GM21717 (cell line): ENCODE measurements at regions not wholly inside any gene's neighbourhood (a gene's known extent, or its start where the extent isn't known, plus 50 kb on each side); places are given as distances from the start of the nearest gene placed in this dataset.
A peak's percentile ranks its signal among the peaks of the same experiment; 100 is the strongest.
"Not testable (repeated sequence)": the region's sequence is repeated elsewhere in the genome, so short reads cannot be mapped to it uniquely, and the experiment has no call there.

ENCODE experiments used
- ATAC-seq: cut with Tn5 transposase; IDR thresholded peaks from one replicate; pipeline ENCODE4 v1.9.1; 2021; ENCODE audit warnings: mild to moderate bottlenecking, moderate library complexity; ENCODE audit not compliant: unreplicated experiment

GRCh38 chr1:196160066-196160795, 448.0 kb downstream of the KCNT2 start:
- no peak for ATAC-seq

DNA sequence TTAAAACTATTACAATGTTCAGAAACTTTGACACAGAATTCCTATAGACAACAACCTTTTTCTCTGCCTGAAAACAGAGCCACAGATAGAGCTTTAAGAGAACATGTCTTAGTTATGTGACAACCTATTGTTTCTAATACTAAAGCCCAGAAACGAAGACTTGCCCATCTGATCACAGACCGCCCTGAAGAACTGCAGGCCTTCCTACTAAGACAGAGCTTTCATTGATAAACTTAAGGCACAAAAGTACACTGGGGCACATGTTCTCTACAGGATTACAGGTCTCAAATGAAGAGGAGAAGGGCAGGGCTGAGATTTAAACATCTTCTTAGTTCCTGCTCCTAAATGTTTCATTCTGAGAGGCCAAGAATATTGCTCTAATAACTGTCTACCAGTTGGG, 452.7 kb downstream of the KCNT2 start:
- ATAC-seq, result no peak

- peak; percentile 74 for ATAC-seq
Observed at GRCh38 chr1:196152975-196153374, 455.3 kb downstream of the KCNT2 start.

DNA sequence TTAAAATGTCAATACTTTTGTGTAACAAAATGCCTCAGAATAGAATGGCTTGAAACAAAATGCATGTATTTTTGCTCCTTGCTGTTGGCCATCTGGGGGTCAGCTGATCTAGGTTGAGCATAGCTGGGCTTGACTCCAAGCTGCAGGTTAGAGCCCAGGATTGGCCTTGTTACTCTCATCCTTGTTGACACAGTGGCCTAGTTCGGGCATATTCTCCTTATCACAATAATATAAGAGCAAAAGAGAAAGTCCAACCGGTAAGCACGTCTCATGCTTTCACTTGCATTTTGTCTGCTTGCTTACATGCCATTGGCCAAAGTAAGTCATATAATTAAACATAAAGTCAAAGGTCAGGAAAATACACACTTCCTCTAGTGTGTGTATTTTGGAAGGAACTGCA, 456.2 kb downstream of the KCNT2 start:
- ATAC-seq, result peak; percentile 60

DNA sequence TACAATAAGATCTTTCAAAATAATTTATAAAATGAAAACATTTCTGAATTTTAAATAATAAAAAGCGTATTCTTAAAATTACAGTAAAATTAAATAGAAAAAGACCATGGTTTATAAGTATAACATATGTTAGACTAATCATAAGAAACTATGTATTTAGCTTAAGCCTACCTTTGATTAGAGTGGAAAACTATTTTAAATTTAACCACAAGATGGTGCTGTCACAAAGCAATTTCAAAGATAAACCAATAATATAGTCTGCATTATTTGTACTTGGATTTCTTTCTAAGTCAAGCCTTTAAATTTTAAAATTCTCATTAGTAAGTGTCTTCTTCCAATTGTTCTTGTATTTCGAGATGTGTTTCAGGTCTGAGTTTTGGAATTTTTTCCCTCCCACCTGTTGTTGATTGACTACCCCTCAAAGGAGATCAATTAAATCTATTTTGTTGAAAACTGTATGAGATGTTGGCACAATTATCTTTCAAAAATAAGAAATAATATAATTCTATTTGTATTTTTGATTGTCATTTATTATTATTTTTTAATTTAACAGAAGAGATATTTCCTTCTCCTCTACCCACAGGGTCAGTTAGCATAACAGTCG, 459.8 kb downstream of the KCNT2 start:
- peak; percentile 45 for ATAC-seq

DNA sequence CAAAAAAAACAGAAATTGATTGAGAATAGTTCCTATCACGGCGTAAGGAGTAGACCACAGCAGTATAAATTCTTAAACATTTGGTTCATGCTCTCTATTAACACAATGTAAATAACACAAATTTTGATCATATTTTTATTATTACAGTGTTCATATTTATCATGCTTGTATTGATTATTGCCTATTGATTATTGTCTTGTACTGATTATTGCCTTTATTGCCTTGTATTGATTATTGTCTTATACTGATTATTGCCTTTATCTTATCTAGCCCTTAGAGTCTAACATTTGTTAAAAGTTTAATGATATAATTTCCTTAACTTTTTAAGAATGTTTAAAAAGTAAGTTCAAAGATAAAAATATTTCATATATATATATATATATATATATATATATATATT, 460.7 kb downstream of the KCNT2 start:
- ATAC-seq, result no peak

DNA sequence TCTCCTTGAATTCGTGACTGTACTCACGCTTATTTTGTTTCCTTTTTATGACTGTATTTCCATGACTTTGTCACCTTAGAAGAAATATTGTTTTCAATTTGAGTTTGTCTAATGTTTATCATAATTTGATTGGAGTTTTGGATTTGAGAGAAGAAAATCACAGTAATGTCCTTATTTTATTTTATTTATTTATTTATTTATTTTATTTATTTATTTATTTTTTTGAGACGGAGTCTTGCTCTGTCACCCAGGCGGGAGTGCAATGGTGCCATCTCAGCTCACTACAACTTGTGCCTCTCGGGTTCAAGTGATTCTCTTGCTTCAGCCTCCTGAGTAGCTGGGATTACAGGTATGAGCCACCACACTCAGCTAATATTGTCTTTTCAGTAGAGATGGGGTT, 463.1 kb downstream of the KCNT2 start:
- not testable (repeated sequence) for ATAC-seq

GRCh38 chr1:196144588-196144987, 463.7 kb downstream of the KCNT2 start:
- ATAC-seq, result no peak

DNA sequence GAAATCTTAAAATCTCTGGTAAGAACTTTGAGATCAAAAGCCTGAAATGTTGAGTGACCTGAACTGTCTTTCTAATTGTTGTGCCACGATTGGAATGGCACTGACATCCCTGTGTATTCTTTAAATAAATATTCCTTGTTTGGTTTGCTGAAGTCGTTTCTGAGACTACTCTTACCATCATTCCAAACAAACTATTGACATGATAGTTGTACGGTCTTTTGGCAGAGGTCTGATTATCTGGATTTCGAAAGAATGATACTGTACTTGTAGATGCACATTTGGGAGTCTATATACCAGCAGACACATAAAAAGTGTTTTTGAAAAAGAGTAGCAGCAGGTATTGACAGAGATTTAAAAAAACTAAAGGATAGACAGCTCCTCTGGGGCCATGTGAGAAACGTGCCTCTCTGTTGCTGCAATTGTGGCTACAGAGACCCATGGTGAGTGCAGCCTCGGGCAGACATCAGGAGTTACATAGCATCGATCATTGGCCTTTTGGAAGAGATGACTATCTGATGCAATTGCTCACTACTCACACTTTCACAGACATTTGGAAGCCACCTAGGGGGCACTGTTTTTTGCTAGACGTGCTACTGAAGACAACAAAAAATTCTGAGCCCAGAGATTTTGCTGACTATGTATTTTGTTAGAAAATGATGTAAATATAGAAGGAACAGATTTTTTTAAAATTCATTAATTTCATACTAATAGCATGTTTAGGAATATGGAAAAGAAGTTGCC, 464.5 kb downstream of the KCNT2 start:
- ATAC-seq, result no peak

DNA sequence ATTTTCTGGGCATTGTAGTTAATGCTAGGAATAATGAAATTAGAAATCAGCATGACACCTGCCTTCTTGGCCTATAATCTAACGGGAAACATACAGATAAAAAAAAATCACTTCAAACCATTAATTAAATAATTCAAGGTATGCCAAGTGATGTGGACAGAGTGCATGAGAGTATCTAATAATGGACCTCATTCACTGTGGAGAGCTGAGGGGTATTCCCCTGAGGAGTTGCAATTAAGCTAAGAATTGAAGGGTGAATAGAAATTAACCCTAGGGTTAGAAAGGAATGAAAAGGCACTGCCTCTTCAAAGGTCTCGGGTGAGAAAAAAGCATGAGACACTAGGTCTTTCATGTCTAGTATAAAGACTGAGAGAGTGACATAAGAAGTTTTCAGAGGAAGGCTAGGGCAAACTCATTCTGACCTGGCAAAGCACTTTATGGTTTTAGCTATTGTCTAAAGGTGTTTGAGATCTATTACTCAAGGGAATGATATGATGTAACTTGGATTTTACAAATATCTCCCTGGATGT, 466.1 kb downstream of the KCNT2 start:
- no peak for ATAC-seq

- no peak for ATAC-seq
Observed at GRCh38 chr1:196136396-196136795, 471.8 kb downstream of the KCNT2 start.

DNA sequence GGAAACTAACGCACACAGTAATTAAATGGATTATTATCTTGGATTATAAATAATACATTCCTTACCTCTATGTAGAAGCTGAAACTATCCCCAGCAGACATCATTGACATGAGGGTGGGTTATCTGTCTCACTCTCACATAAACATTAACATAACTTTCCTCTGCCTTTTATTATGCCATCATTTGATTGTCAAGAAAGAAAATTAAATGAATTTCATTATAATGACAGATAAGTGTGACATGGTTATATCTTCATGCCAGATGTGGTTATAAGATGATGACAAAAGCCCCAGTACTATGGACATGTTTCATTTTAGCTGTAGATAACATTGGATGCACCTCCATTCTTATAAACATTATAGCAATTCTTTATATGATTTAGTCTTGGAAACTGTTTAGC, 476.5 kb downstream of the KCNT2 start:
- no peak for ATAC-seq

- no peak for ATAC-seq
Observed at GRCh38 chr1:196128835-196129234, 479.4 kb downstream of the KCNT2 start.

DNA sequence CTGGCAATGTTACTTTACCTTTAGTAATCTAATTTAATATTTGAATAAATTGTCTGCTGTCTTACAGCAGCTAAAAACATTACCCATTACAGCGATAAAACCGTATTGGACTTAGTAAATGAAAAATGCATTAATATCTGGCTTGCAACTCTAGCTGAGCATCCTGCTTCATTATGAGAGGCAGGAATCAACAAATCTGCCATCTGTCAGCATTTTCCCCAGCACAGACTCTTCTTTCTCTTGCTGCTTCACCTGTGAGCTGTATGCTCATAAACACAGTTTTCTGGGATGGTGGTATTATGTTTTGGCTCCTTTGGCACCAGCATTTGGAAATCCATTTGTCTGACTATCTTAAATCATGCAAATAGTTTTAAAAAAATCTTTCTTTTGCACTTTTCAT, 487.1 kb downstream of the KCNT2 start:
- no peak for ATAC-seq

GRCh38 chr1:196115646-196116045, 492.6 kb downstream of the KCNT2 start:
- ATAC-seq, result no peak

DNA sequence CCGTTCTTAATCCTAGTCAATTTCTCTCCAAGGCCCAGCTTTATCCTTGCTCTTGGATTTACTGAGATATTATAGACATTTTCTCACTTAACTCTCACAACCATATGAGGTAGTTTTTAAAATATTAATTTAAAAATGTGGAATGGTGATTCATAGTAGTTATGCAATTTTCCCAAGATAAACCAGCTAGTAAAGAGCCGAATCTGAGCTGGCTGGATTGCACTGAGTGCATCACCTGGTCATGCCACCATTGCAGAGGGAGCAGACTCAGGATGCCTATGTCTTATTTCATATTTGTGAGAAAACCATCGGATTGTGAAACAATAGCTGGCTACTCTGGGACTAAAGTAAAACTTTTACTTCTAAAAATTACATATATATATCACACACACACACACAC, 494.0 kb downstream of the KCNT2 start:
- ATAC-seq, result no peak

DNA sequence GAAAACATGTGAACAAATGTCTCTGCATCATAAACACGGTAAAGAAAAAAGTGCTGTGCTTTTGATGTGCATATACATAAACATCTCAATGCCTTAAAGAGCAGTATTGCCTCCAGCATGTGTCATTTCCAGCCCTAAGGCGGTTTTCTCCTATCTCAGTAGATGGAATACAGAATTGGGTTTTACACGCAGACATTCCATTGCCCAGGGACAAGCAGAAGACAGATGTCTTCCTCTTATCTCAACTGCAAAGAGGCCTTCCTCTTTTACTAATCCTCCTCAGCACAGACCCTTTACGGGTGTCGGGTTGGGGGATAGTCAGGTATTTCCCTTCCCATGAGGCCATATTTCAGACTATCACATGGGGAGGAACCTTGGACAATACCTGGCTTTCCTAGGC, 499.2 kb downstream of the KCNT2 start:
- ATAC-seq, result not testable (repeated sequence)

DNA sequence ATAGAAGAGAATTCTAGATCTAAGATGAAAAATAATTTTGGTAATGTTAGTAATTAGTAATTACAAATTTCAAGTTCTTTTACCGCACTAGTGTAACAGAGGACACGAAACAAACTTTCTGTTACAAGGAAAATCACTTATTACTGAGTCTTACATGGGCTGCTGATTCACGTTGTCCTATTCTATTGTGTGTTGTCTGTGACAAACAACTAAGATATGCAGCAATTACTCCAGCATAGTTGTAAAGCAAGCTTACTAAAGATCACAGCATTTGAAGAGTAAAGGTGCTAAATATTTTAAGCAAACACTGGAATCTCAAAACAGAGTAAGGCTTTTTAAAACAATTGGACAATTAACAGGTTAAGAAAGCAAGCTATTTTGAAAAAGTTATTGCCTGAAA, 502.3 kb downstream of the KCNT2 start:
- no peak for ATAC-seq

DNA sequence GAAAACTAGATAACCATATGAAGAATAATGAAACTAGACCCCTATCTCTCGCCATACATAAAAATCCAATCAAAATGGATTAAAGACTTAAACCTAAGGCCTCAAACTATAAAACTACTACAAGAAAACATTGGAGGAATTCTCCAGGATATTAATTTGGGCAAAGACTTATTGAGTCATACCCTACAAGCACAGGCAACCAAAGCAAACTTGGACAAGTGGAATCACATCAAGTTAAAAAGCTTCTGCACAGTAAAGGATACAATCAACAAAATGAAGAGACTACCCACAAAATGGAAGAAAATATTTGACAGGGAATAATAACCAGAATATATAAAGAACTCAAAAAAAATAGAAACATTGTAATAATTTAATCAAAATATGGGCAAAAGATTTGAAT, 505.4 kb downstream of the KCNT2 start:
- no peak for ATAC-seq

GRCh38 chr1:196098000-196098399, 510.2 kb downstream of the KCNT2 start:
- ATAC-seq, result no peak

GRCh38 chr1:196094821-196095220, 513.4 kb downstream of the KCNT2 start:
- no peak for ATAC-seq
